ENCODE measurements at regions not wholly inside any gene's neighbourhood (a gene's known extent, or its start where the extent isn't known, plus 50 kb on each side); places are given as distances from the start of the nearest gene placed in this dataset.
"Not testable (repeated sequence)": the region's sequence is repeated elsewhere in the genome, so short reads cannot be mapped to it uniquely, and the experiment has no call there.

GRCh38 chr9:108041551-108041950, 552.0 kb upstream of the KLF4 start:
- TF ChIP-seq CTCF (IDR thresholded peaks at IDR 0.05; ENCODE audit: borderline replicate concordance, control extremely low read depth, extremely low read depth, insufficient read depth, missing control alignments) = no peak
- no peak for DNase-seq (ENCODE audit: low spot score)
- in situ Hi-C loops (cut with MboI; ENCODE audit: low sequenced_read_pairs, unreplicated experiment) = no loop called here

- in situ Hi-C loops (cut with MboI; ENCODE audit: low sequenced_read_pairs, unreplicated experiment) = no loop called here
- DNase-seq (ENCODE audit: low spot score) = no peak
- TF ChIP-seq CTCF (IDR thresholded peaks at IDR 0.05; ENCODE audit: borderline replicate concordance, control extremely low read depth, extremely low read depth, insufficient read depth, missing control alignments) = no peak
Observed at GRCh38 chr9:108040783-108041182, 551.2 kb upstream of the KLF4 start.

- in situ Hi-C loops (cut with MboI; ENCODE audit: low sequenced_read_pairs, unreplicated experiment) = no loop called here
- no peak for DNase-seq (ENCODE audit: low spot score)
- TF ChIP-seq CTCF (IDR thresholded peaks at IDR 0.05; ENCODE audit: borderline replicate concordance, control extremely low read depth, extremely low read depth, insufficient read depth, missing control alignments) = no peak
Observed at GRCh38 chr9:108039493-108039892, 549.9 kb upstream of the KLF4 start.

- in situ Hi-C loops (cut with MboI; ENCODE audit: low sequenced_read_pairs, unreplicated experiment) = no loop called here
- no peak for TF ChIP-seq CTCF (IDR thresholded peaks at IDR 0.05; ENCODE audit: borderline replicate concordance, control extremely low read depth, extremely low read depth, insufficient read depth, missing control alignments)
- DNase-seq (ENCODE audit: low spot score) = no peak
Observed at GRCh38 chr9:108039012-108039411, 549.4 kb upstream of the KLF4 start.

GRCh38 chr9:108035487-108035886, 545.9 kb upstream of the KLF4 start:
- in situ Hi-C loops (cut with MboI; ENCODE audit: low sequenced_read_pairs, unreplicated experiment) = no loop called here
- no peak for DNase-seq (ENCODE audit: low spot score)
- no peak for TF ChIP-seq CTCF (IDR thresholded peaks at IDR 0.05; ENCODE audit: borderline replicate concordance, control extremely low read depth, extremely low read depth, insufficient read depth, missing control alignments)

GRCh38 chr9:108033976-108034964, 544.7 kb upstream of the KLF4 start:
- no peak for TF ChIP-seq CTCF (IDR thresholded peaks at IDR 0.05; ENCODE audit: borderline replicate concordance, control extremely low read depth, extremely low read depth, insufficient read depth, missing control alignments)
- no peak for DNase-seq (ENCODE audit: low spot score)
- in situ Hi-C loops (cut with MboI; ENCODE audit: low sequenced_read_pairs, unreplicated experiment) = no loop called here

- DNase-seq (ENCODE audit: low spot score); in situ Hi-C loops (cut with MboI; ENCODE audit: low sequenced_read_pairs, unreplicated experiment): not testable (repeated sequence)
Observed at GRCh38 chr9:108032079-108032478, 542.5 kb upstream of the KLF4 start.

GRCh38 chr9:108031221-108031620, 541.7 kb upstream of the KLF4 start:
- in situ Hi-C loops (cut with MboI; ENCODE audit: low sequenced_read_pairs, unreplicated experiment); DNase-seq (ENCODE audit: low spot score): not testable (repeated sequence)

GRCh38 chr9:108026718-108027117, 537.1 kb upstream of the KLF4 start:
- DNase-seq (ENCODE audit: low spot score); in situ Hi-C loops (cut with MboI; ENCODE audit: low sequenced_read_pairs, unreplicated experiment): not testable (repeated sequence)
